ENCODE measurements at regions not wholly inside any gene's neighbourhood (a gene's known extent, or its start where the extent isn't known, plus 50 kb on each side); places are given as distances from the start of the nearest gene placed in this dataset.

DNA sequence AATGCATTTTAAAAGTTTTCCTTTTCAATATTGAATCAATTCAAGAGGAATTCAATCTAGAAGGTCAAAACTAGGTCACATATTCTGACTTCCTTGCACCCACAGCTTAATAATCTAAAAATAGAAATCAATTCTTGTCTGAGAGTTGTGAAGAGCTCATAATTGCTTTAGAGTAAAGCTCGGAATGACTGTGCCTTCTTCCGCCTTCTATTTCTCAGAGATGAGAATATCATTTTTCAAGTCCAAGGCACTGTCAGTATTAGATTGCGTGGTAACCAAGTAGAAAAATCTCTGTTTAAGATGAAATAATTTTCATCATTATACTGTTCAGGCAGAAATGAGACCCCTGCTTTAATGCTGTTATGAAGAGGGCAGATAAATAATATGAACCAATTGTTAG, 272.2 kb upstream of the NFE2L3 start:
- Histone ChIP-seq H3K4me3 (no peak overlapping the region), H3K27ac (no peak overlapping the region)
- no peak for DNase-seq (ENCODE audit: low spot score)
- no peak for TF ChIP-seq CTCF (IDR thresholded peaks at IDR 0.05)

DNA sequence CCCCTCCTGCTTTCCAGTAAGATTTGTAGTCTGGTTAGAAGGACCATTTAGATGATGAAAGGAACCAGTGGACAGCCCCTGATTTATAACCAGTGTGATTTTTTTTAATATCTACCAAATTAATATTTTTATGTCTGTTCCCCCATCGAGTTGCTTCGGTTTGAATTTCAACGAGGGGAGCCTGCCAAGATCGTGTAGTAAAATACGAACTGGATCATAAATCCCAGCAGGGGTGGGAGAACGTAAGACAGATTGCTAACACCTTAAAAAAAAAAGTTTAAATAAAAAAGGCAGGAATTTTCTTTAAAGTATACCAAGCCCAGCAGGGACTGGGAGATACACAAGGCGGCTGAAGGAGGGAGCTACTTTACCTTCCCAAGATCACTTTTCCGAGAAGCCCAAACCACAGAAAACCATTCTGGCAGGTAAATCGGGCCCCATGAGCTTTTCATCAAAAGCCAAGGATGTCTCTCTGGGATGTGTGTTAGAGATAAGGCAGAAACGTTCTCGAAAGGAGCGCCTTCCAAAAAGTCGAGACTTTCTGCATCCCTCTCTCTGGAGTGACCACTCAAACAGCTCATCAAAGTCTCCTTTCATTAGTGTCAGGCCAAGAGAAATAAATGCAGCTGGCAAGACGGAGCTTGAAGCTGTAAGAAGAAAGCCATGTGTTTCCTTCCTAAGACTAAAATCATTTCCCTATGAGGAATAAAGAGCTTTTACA, 270.5 kb upstream of the NFE2L3 start:
- no peak for DNase-seq (ENCODE audit: low spot score)
- Histone ChIP-seq H3K4me3 (no peak overlapping the region), H3K27ac (no peak overlapping the region)
- TF ChIP-seq CTCF (IDR thresholded peaks at IDR 0.05) = no peak

DNA sequence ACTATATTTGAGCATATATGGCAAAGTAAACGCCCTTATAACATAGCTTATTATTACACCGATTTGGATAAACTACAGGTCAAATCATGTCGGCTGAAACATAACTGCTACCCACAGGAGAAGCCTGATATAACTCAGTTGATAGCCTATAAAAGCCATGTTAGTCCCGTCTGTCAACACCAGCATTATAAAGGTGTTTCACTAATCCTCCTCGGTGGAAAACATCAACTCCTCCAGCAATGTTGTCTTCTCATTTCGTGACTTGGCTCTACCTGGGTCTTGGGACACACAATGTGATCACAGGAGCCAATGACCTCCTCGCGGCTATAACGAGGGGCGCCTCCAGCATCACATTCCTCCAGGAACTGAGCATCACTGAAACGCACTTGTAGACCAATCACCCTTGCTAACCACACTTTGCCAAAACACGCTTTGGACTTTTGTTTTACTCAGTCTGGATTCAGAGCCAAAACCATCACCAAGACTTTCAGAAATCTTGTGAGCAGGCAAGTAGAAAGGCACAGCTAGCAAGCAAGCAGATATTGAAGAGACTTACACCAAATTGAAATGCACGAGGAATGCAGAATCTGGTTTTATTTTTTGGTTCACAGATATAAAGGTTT, 269.7 kb upstream of the NFE2L3 start:
- no peak overlapping the region for H3K4me3 ChIP-seq
- DNase-seq (ENCODE audit: low spot score) = no peak
- H3K27ac ChIP-seq = no peak overlapping the region
- TF ChIP-seq CTCF (IDR thresholded peaks at IDR 0.05) = no peak

- H3K4me3 ChIP-seq = no peak overlapping the region
- DNase-seq (ENCODE audit: low spot score) = no peak
- H3K27ac ChIP-seq = no peak overlapping the region
- no peak for TF ChIP-seq CTCF (IDR thresholded peaks at IDR 0.05)
Measured at GRCh38 chr7:25884265-25884828, 267.7 kb upstream of the NFE2L3 start.

- TF ChIP-seq CTCF (IDR thresholded peaks at IDR 0.05) = no peak
Measured at GRCh38 chr7:25885057-25885576, 266.9 kb upstream of the NFE2L3 start.

GRCh38 chr7:25886387-25887240, 265.4 kb upstream of the NFE2L3 start:
- no peak for DNase-seq (ENCODE audit: low spot score)
- TF ChIP-seq CTCF (IDR thresholded peaks at IDR 0.05) = no peak
- Histone ChIP-seq H3K27ac (no peak overlapping the region), H3K4me3 (no peak overlapping the region)

More at GRCh38 chr7:25885057-25885576, 266.9 kb upstream of the NFE2L3 start:
- no peak overlapping the region for H3K27ac ChIP-seq
- DNase-seq (ENCODE audit: low spot score) = no peak
- no peak overlapping the region for H3K4me3 ChIP-seq
